Activated CD4-positive, alpha-beta T cell treated with anti-CD3 and anti-CD28 coated beads for 4 hours (primary cell): ENCODE measurements at regions not wholly inside any gene's neighbourhood (a gene's known extent, or its start where the extent isn't known, plus 50 kb on each side); places are given as distances from the start of the nearest gene placed in this dataset.
"Not testable (repeated sequence)": the region's sequence is repeated elsewhere in the genome, so short reads cannot be mapped to it uniquely, and the experiment has no call there.

Experiments
- DNase-seq, 2 donors: peaks; one replicate each; pipeline ENCODE4 v3.0.0-alpha.2; 2020

GRCh38 chr3:187795207-187795960, 50.1 kb upstream of the BCL6 start:
- DNase-seq, result no peak

- no peak for DNase-seq
Observed at GRCh38 chr3:187798126-187798525, 52.9 kb upstream of the BCL6 start.

- DNase-seq, result peak; percentile 24
Observed at GRCh38 chr3:187798531-187799530, 53.6 kb upstream of the BCL6 start.

GRCh38 chr3:187799942-187800641, 54.8 kb upstream of the BCL6 start:
- DNase-seq, result no peak

GRCh38 chr3:187801152-187801551, 55.9 kb upstream of the BCL6 start:
- no peak for DNase-seq

DNA sequence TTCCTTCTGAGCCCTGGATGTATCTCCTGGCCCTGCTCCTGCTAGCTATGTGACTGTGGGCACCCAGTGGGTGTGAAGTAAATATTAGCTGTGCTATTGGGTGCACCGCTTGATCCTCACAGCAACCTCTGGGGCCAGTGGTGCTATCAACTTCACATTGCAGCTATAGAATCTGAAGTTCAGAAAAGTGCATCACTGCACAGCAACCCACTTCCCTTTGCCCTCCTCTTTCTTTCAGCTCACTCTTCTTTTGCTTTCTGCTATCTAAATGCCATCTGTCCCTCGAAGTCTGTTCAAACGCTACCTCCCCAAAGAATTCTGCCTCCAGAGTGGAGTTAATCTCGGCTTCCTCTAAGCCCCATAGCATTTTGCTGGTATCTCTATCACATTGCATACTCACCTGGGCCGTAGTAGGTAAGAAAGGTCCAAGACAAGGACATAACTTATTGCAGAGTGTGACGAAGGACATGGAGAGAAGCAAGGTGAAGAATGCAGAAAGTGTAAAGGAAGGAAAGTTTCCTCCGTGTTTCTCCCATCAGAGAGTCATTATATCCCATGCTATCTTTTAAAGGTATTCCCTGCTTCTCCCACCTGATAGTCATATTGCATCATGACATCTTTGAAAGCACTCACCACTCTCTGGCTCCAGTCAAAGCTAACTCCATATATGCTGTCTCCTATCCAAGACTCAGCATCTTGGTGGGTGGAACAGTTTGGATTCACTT, 57.1 kb upstream of the BCL6 start:
- no peak for DNase-seq

DNA sequence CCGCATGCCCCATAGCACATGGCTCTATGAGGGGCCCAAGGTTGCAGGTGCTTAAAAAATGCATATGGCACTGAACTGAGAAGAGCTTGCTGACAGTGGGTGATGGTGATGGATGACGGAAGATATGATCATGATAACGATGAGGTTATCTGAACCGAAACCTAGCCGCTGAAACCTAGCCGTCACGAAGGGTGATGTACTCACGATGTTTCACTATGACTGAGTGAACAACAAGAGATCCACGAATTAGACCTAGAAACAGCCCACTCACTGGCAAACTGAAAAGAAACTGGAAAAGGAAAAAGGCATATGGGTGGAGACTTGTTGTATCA, 57.6 kb upstream of the BCL6 start:
- peak; percentile 53 to 56 for DNase-seq

GRCh38 chr3:187804120-187804744, 59.0 kb upstream of the BCL6 start:
- no peak for DNase-seq

GRCh38 chr3:187804745-187805121, 59.5 kb upstream of the BCL6 start:
- DNase-seq, result no peak

DNA sequence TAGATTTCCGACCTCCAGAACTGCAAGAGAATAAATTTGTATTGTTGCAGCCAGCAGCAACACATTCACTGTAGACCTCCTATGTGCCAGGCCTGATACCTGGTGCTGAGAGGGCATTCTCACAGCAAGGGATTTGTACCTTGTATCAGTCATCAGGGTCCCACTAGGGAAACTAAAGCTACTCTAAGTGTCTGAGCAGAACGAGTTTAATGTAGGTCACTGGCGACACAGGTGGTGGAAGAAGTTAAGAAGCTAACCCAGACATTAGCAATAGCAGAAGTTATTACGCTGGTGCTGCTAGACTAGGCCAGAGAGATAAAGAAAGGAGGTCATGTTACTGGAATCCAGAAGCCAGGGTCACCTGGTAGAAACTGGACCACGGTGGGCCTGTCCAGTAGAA, 60.5 kb upstream of the BCL6 start:
- no peak for DNase-seq

DNA sequence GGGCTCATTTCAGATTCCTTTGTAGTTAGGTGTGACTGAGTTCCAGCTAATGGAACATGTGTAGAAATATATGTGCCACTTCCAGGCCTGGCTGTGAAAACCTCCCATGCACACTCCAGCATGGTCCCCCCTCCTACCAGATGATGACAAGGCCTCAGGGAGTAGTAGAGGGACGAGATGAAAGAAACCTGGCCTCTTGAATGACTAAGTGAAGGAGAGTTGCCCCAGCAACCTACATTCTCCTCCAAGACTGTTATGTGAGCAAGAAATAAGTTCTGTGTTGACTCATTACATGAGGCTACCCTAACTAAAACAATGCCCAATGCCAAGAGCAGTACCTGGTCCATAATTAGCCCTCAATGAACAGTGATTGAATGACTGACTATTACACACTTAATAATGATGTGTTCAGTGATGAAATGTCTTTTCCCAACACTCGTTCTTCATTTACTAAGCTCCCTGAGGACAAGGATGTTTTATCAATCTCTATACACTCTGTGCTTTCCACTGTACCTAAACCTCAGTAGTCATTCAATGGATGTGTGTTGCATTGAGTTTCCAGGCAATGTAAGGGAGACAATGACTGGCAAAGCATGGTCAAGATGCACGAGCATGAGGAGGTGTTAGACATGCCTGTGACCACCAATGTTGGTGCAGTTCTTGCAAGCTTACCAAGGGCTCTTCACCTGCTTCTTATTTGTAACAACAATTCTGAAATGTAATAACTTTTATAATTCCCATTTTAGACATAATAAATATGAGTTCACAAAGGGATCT, 62.0 kb upstream of the BCL6 start:
- DNase-seq, result peak; percentile 23 to 25

GRCh38 chr3:187808527-187808895, 63.2 kb upstream of the BCL6 start:
- DNase-seq, result no peak

- DNase-seq, result no peak
Observed at GRCh38 chr3:187809612-187809991, 64.3 kb upstream of the BCL6 start.

DNA sequence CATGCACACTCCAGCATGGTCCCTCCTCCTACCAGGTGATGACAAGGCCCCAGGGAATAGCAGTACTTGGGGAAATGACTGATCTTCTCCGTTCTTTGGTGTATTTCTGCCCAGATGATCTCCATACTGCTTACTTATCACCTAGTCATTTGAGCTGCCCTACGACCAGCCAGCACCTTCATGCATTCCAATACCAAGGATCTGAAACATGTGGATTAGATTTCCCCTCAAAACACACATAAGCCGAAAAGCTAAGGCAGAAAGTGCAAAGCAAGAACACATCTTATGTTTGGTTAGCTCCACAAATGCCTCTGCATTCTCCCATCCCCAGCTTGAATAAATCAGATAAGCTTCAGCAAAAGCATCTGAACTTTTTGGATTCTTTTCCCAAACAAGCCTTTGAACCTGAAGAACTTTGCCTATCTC, 64.8 kb upstream of the BCL6 start:
- DNase-seq, result no peak

GRCh38 chr3:187811585-187812250, 66.5 kb upstream of the BCL6 start:
- DNase-seq, result no peak

GRCh38 chr3:187812496-187812895, 67.2 kb upstream of the BCL6 start:
- no peak for DNase-seq

- no peak for DNase-seq
Observed at GRCh38 chr3:187813198-187813597, 67.9 kb upstream of the BCL6 start.

GRCh38 chr3:187817766-187818165, 72.5 kb upstream of the BCL6 start:
- DNase-seq, result not testable (repeated sequence)

GRCh38 chr3:187821616-187822317, 76.5 kb upstream of the BCL6 start:
- DNase-seq, result no peak

DNA sequence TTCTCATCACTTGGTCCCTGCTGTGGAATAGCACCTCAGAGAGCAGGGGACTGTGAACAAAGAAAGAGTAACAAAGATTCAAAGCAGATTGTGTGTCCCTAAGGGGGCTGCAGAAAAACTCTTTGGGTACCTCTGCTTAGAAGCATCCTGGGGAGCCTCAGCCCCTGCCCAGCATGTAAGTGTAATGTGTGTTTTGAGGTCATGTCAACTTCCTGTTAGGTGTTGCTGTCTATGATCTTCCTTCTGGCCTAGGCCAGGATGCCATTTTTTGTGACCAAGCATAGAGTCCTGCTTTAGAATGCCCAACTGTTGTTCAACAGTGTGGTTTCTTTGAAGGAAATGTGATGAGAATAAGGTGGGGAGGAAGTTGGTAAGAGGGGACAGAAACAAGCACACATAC, 77.1 kb upstream of the BCL6 start:
- DNase-seq, result no peak
